PFSK-1 (cell line): ENCODE measurements at regions not wholly inside any gene's neighbourhood (a gene's known extent, or its start where the extent isn't known, plus 50 kb on each side); places are given as distances from the start of the nearest gene placed in this dataset.

Experiments
- FOXP2 ChIP-seq: optimal IDR thresholded peaks from 2 replicates; pipeline ENCODE3; 2011; ENCODE audit warnings: borderline replicate concordance, control low read depth, inconsistent platforms; ENCODE audit not compliant: insufficient read depth; ENCODE audit errors: extremely low read length, extremely low read depth
- POLR2AphosphoS5 ChIP-seq: IDR thresholded peaks from 2 replicates; pipeline ENCODE4 v1.6.1; 2012; ENCODE audit warnings: low read depth, mild to moderate bottlenecking, control low read depth, low read length, moderate library complexity
- REST ChIP-seq, 2 experiments: IDR thresholded peaks; 2 replicates each; pipeline versions ENCODE4 v1.6.1 to v1.8.0; 2011 to 2012; ENCODE audit warnings: low read depth in 2 of 2, low read length in 2 of 2, control low read depth in 1 of 2, inconsistent platforms in 1 of 2, mild to moderate bottlenecking in 1 of 2, moderate library complexity in 1 of 2; ENCODE audit not compliant: insufficient read depth in 1 of 2
- SIN3A ChIP-seq: IDR thresholded peaks from 2 replicates; pipeline ENCODE4 v1.6.1; 2012; ENCODE audit warnings: mild to moderate bottlenecking, low read length, moderate library complexity, borderline replicate concordance; ENCODE audit not compliant: insufficient read depth
- TAF1 ChIP-seq: IDR thresholded peaks from 2 replicates; pipeline ENCODE4 v1.6.1; 2012; ENCODE audit warnings: low read length, control low read depth, borderline replicate concordance; ENCODE audit not compliant: insufficient read depth

- no peak for TF ChIP-seq TAF1
- no peak for TF ChIP-seq REST (IDR thresholded peaks at IDR 0.05; ENCODE audit: insufficient read depth in 1 of 2, low read depth in 2 of 2, low read length in 2 of 2)
- no peak for TF ChIP-seq POLR2AphosphoS5
- no peak for TF ChIP-seq FOXP2
- no peak for TF ChIP-seq SIN3A
These were observed 262.1 kb upstream of the SATB1 start for GRCh38 chr3:18687286-18687685.

GRCh38 chr3:18683900-18684299 is 258.8 kb upstream of the SATB1 start:
- no peak for TF ChIP-seq FOXP2
- no peak for TF ChIP-seq REST (IDR thresholded peaks at IDR 0.05; ENCODE audit: insufficient read depth in 1 of 2, low read depth in 2 of 2, low read length in 2 of 2)
- TF ChIP-seq TAF1 = no peak
- no peak for TF ChIP-seq SIN3A
- TF ChIP-seq POLR2AphosphoS5 = no peak

- TF ChIP-seq POLR2AphosphoS5 (no peak), REST (IDR thresholded peaks at IDR 0.05; ENCODE audit: insufficient read depth in 1 of 2, low read depth in 2 of 2, low read length in 2 of 2) (no peak), TAF1 (no peak), SIN3A (no peak), FOXP2 (no peak)
These were observed 256.7 kb upstream of the SATB1 start for GRCh38 chr3:18681818-18682345.

GRCh38 chr3:18680758-18681157 is 255.6 kb upstream of the SATB1 start:
- TF ChIP-seq SIN3A = no peak
- no peak for TF ChIP-seq REST (IDR thresholded peaks at IDR 0.05; ENCODE audit: insufficient read depth in 1 of 2, low read depth in 2 of 2, low read length in 2 of 2)
- no peak for TF ChIP-seq POLR2AphosphoS5
- no peak for TF ChIP-seq TAF1
- TF ChIP-seq FOXP2 = no peak

GRCh38 chr3:18679238-18679637 is 254.1 kb upstream of the SATB1 start:
- no peak for TF ChIP-seq TAF1
- TF ChIP-seq REST (IDR thresholded peaks at IDR 0.05; ENCODE audit: insufficient read depth in 1 of 2, low read depth in 2 of 2, low read length in 2 of 2) = no peak
- TF ChIP-seq POLR2AphosphoS5 = no peak
- TF ChIP-seq FOXP2 = no peak
- TF ChIP-seq SIN3A = no peak
